DMS53 (cell line): ENCODE measurements at regions not wholly inside any gene's neighbourhood (a gene's known extent, or its start where the extent isn't known, plus 50 kb on each side); places are given as distances from the start of the nearest gene placed in this dataset.

ENCODE experiments used
- DNase-seq: peaks from one replicate; lab custom pipeline; 2025; lab: John Stamatoyannopoulos, UW

- no peak for DNase-seq
Observed at GRCh38 chr3:189557824-189558223, 73.4 kb upstream of the TP63 start.

- no peak for DNase-seq
Observed at GRCh38 chr3:189561256-189561655, 69.9 kb upstream of the TP63 start.

- DNase-seq: no peak
Observed at GRCh38 chr3:189563853-189564563, 67.2 kb upstream of the TP63 start.

- no peak for DNase-seq
Observed at GRCh38 chr3:189566550-189567130, 64.5 kb upstream of the TP63 start.

GRCh38 chr3:189567322-189567721 lies 63.9 kb upstream of the TP63 start:
- no peak for DNase-seq

- no peak for DNase-seq
Observed at GRCh38 chr3:189567766-189568420, 63.3 kb upstream of the TP63 start.

- no peak for DNase-seq
Observed at GRCh38 chr3:189568961-189569360, 62.2 kb upstream of the TP63 start.

- no peak for DNase-seq
Observed at GRCh38 chr3:189569473-189569872, 61.7 kb upstream of the TP63 start.

- no peak for DNase-seq
Observed at GRCh38 chr3:189570916-189571315, 60.3 kb upstream of the TP63 start.

GRCh38 chr3:189572249-189572648 lies 58.9 kb upstream of the TP63 start:
- peak; percentile 69 for DNase-seq

- no peak for DNase-seq
Observed at GRCh38 chr3:189573004-189573403, 58.2 kb upstream of the TP63 start.

GRCh38 chr3:189576486-189576885 lies 54.7 kb upstream of the TP63 start:
- no peak for DNase-seq

- DNase-seq: no peak
Observed at GRCh38 chr3:189577050-189577951, 53.9 kb upstream of the TP63 start.

- no peak for DNase-seq
Observed at GRCh38 chr3:189580190-189580589, 51.0 kb upstream of the TP63 start.
